Tibial nerve (tissue), 4 donors: ENCODE measurements at regions not wholly inside any gene's neighbourhood (a gene's known extent, or its start where the extent isn't known, plus 50 kb on each side); places are given as distances from the start of the nearest gene placed in this dataset.

Source experiments
- DNase-seq, 2 donors: peaks; one replicate each; pipeline ENCODE4 v3.0.0-alpha.2; 2019; ENCODE audit warnings: low spot score in 2 of 2
- H3K27ac ChIP-seq, 4 donors: fragments of 200-600 bp; sonication (generic) in 3 of 4; one replicate each; pipeline ENCODE4 v1.5.1; 2017 to 2019; ENCODE audit warnings: mild to moderate bottlenecking in 1 of 4
- H3K27me3 ChIP-seq, 2 donors: fragments of 200-600 bp; sonication (generic) in 1 of 2; one replicate each; pipeline versions ENCODE4 v1.5.1 to v1.6.0; 2017 to 2019
- H3K36me3 ChIP-seq, 3 donors: fragments of 200-600 bp; sonication (generic); one replicate each; pipeline ENCODE4 v1.5.1; 2018 to 2019
- H3K4me1 ChIP-seq, 4 donors: fragments of 200-600 bp; sonication (generic) in 3 of 4; one replicate each; pipeline ENCODE4 v1.5.1; 2017 to 2019
- H3K4me3 ChIP-seq, 4 donors: fragments of 200-600 bp; sonication (generic) in 3 of 4; one replicate each; pipeline ENCODE4 v1.5.1; 2017 to 2019; ENCODE audit warnings: mild to moderate bottlenecking in 1 of 4, moderate library complexity in 1 of 4
- H3K9me3 ChIP-seq, 4 donors: fragments of 200-600 bp; sonication (generic) in 3 of 4; one replicate each; pipeline ENCODE4 v1.5.1; 2017 to 2019
- EP300 ChIP-seq, 2 donors: sonication (generic); formaldehyde crosslinking; IDR thresholded peaks; one replicate each; pipeline ENCODE4 v1.6.1; 2017; ENCODE audit warnings: antibody characterized with exemption in 2 of 2, mild to moderate bottlenecking in 1 of 2
- POLR2A ChIP-seq, 2 donors: fragments of 450-650 bp; IDR thresholded peaks; one replicate each; pipeline ENCODE4 v1.6.1; 2017; ENCODE audit warnings: antibody characterized with exemption in 2 of 2, mild to moderate bottlenecking in 2 of 2, moderate library complexity in 2 of 2
- WGBS, 2 donors: methylation state at CpG; one replicate each; pipeline ENCODE4 v1.1.5; 2018; 5-methylcytosine and 5-hydroxymethylcytosine counted together
- TF ChIP-seq, protein P1 (sequence below), 5 experiments: fragments of 200-600 bp in 3 of 5; fragments of 450-650 bp in 2 of 5; sonication (generic) in 3 of 5; IDR thresholded peaks; one replicate each; pipeline ENCODE4 v1.5.1; 2016 to 2019; ENCODE audit warnings: antibody characterized with exemption in 5 of 5, mild to moderate bottlenecking in 3 of 5, moderate library complexity in 2 of 5

DNA sequence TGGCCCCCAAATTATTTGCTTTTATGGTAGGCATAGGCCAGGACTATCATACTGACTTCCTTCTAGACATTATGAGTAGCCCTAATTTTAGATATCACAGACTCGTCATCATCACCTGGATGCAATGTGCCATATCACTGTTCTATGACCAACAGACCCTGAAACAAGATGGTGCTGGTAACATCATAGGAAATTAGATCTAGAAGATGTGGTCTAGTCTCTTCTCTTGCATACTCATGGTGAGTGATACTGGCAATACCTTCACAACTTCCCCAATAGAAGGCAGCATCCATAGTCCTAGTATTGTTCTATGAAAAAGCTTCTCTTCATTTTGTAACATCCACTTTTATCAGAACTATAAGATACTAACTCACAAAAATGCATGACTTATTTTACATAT lies 116.3 kb upstream of the ITGA4 start:
- H3K36me3 ChIP-seq: no peaks in the 10 kb centered on the region
- no peak overlapping the region for H3K4me3 ChIP-seq
- no peaks in the 10 kb centered on the region for H3K4me1 ChIP-seq
- H3K9me3 ChIP-seq: no peaks in the 10 kb centered on the region
- no peaks in the 10 kb centered on the region for H3K27me3 ChIP-seq
- no peak for DNase-seq
- 88 to 98% methylated on average over 1 of the region's 1 CpG for WGBS, 2 donors
- H3K27ac ChIP-seq: no peak overlapping the region
- TF ChIP-seq EP300 (IDR thresholded peaks at IDR 0.05): no peak
- no peak for TF ChIP-seq POLR2A (IDR thresholded peaks at IDR 0.05)
- TF ChIP-seq, protein P1, sequence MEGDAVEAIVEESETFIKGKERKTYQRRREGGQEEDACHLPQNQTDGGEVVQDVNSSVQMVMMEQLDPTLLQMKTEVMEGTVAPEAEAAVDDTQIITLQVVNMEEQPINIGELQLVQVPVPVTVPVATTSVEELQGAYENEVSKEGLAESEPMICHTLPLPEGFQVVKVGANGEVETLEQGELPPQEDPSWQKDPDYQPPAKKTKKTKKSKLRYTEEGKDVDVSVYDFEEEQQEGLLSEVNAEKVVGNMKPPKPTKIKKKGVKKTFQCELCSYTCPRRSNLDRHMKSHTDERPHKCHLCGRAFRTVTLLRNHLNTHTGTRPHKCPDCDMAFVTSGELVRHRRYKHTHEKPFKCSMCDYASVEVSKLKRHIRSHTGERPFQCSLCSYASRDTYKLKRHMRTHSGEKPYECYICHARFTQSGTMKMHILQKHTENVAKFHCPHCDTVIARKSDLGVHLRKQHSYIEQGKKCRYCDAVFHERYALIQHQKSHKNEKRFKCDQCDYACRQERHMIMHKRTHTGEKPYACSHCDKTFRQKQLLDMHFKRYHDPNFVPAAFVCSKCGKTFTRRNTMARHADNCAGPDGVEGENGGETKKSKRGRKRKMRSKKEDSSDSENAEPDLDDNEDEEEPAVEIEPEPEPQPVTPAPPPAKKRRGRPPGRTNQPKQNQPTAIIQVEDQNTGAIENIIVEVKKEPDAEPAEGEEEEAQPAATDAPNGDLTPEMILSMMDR (IDR thresholded peaks at IDR 0.05): no peak

DNA sequence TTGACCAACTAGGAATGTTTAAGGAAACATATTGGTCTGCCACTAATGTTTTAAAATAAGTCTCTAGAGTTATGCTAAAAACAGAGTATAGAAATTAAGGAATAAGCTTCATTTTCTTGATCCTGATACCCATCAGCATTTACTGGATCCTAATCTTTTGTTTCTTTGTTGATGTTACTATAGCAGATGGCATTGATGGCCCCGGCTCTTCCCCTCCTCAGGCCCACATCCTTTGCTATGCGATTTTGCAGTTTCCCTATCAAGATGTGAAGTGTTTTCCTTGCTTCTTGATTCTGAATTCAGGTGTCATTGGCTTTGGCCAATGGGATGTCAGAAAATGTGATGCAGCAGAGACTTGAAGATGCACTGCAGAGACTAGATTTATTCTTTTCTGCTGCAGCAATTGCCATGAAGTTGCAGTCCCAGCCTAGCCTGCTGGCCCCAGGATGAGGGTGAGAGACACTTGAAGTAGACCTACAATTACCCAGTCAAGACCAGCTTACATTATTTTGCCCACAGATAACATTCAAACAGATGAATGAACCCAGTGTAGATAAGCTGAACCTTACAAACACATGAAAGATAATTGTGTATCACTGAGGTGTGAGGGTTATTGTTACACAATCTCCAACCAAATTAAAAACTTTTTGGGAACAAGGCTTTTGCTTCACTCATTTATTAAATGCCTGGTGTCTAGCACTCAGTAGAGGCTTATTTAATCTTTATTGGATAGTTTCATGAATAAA lies 115.2 kb upstream of the ITGA4 start:
- H3K27ac ChIP-seq: no peak overlapping the region
- WGBS, 2 donors: 90 to 96% methylated on average over 2 of the region's 2 CpGs
- TF ChIP-seq POLR2A (IDR thresholded peaks at IDR 0.05): no peak
- TF ChIP-seq, protein P1 (IDR thresholded peaks at IDR 0.05): no peak

DNA sequence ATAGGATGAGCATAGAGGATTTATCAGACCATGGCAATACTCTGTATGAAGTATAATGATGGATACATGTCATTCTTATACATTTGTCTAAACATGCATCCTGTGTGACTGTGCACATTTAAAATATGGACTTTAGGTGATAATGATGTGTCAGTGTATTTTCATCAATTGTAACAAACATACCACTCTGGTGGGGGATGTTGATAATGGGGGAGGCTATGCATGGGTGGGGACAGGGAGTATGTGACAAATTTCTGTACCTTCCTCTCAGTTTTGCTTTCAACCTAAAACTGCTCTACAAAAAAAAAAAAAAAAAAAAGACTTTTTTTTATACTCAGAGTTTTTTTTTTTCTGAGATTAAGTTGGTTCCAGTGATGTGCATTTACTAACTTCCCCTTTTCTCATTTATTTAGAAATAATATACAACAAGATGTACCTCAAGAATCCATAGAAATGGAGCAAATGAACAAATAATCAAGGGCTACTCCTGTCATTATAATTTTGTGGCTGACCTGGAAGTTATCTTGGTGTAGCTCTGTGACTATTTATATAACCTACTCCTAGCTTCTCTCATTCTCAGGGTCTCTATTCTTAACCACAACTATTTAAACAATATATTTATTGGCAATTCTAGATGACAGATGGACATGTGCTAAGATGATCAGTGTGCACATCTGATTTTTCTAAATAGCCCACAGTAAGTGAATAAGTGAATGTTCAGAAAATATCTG lies 108.9 kb upstream of the ITGA4 start:
- Histone ChIP-seq H3K4me3 (no peak overlapping the region), H3K27ac (no peak overlapping the region), H3K9me3 (no peaks in the 10 kb centered on the region), H3K36me3 (no peaks in the 10 kb centered on the region), H3K27me3 (no peaks in the 10 kb centered on the region), H3K4me1 (no peaks in the 10 kb centered on the region)
- no peak for DNase-seq
- TF ChIP-seq EP300 (IDR thresholded peaks at IDR 0.05): no peak
- TF ChIP-seq POLR2A (IDR thresholded peaks at IDR 0.05): no peak
- TF ChIP-seq, protein P1 (IDR thresholded peaks at IDR 0.05): no peak

More for the DNA sequence above, 115.2 kb upstream of the ITGA4 start:
- DNase-seq: no peak
- Histone ChIP-seq H3K9me3 (no peaks in the 10 kb centered on the region), H3K27me3 (no peaks in the 10 kb centered on the region), H3K4me3 (no peak overlapping the region), H3K36me3 (no peaks in the 10 kb centered on the region), H3K4me1 (no peaks in the 10 kb centered on the region)

DNA sequence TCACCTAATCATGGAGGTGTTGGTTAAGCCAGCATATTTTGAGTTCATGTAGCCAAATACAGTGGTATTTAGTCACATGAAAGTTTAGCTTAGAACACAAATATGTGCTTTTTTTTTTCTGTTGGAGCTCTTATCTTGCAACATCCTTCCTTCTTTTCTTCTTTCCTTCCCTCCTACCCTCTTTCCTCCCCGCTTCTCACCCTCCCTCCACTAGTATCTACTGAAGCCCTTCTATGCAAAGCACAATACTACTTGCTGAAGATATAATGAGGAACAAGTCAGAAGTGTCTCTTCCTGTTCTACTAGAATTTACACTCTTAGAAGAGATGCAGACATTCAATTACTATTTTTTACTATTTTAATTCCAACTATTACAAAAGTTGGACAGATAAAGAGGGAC lies 105.0 kb upstream of the ITGA4 start:
- H3K36me3 ChIP-seq: no peaks in the 10 kb centered on the region
- no peak overlapping the region for H3K27ac ChIP-seq
- H3K4me1 ChIP-seq: no peaks in the 10 kb centered on the region
- WGBS, 2 donors: 63 to 89% methylated on average over 1 of the region's 1 CpG
- H3K9me3 ChIP-seq: no peaks in the 10 kb centered on the region
- H3K4me3 ChIP-seq: no peak overlapping the region
- no peak for DNase-seq
- TF ChIP-seq, protein P1 (IDR thresholded peaks at IDR 0.05): no peak
- no peak for TF ChIP-seq EP300 (IDR thresholded peaks at IDR 0.05)
- TF ChIP-seq POLR2A (IDR thresholded peaks at IDR 0.05): no peak
- H3K27me3 ChIP-seq: no peaks in the 10 kb centered on the region

DNA sequence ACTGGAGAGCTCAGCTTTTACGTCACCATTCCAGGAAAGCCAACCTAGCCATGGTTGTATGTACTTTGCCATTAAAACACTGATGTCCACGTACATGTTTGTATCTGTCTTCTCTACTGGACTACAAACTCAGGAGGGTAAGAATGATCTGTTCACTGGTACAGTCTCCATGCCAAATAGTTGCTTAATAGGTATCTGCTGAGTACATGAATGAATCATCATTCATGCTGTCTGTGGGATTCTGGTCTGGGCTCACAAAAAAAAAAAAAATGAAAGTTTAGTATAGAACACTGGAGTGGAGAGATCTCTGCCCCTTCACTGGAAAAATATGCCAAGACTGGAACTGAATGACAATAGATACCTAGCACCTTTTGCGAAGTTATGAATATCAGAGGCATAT lies 102.6 kb upstream of the ITGA4 start:
- TF ChIP-seq EP300 (IDR thresholded peaks at IDR 0.05) (no peak), POLR2A (IDR thresholded peaks at IDR 0.05) (no peak)
- TF ChIP-seq, protein P1 (IDR thresholded peaks at IDR 0.05): no peak
- Histone ChIP-seq H3K9me3 (no peaks in the 10 kb centered on the region), H3K4me3 (no peak overlapping the region), H3K36me3 (no peaks in the 10 kb centered on the region), H3K27me3 (no peaks in the 10 kb centered on the region), H3K4me1 (no peaks in the 10 kb centered on the region), H3K27ac (no peak overlapping the region)
- WGBS, 2 donors: 91 to 95% methylated on average over 3 of the region's 3 CpGs
- DNase-seq: no peak
